ENCODE measurements at regions not wholly inside any gene's neighbourhood (a gene's known extent, or its start where the extent isn't known, plus 50 kb on each side); places are given as distances from the start of the nearest gene placed in this dataset.
"Not testable (repeated sequence)": the region's sequence is repeated elsewhere in the genome, so short reads cannot be mapped to it uniquely, and the experiment has no call there.

GRCh38 chr2:52034706-52035105 is 1002.8 kb upstream of the NRXN1 start:
- DNase-seq (ENCODE audit: extremely low read depth in 1 of 11, low read depth in 9 of 11, low spot score in 4 of 11), result no peak

- no peak for DNase-seq (ENCODE audit: extremely low read depth in 1 of 11, low read depth in 9 of 11, low spot score in 4 of 11)
Observed at GRCh38 chr2:52022006-52022405, 990.1 kb upstream of the NRXN1 start.

- no peak for DNase-seq (ENCODE audit: extremely low read depth in 1 of 11, low read depth in 9 of 11, low spot score in 4 of 11)
Observed at GRCh38 chr2:52017646-52018235, 985.8 kb upstream of the NRXN1 start.

- DNase-seq (ENCODE audit: extremely low read depth in 1 of 11, low read depth in 9 of 11, low spot score in 4 of 11), result not testable (repeated sequence)
Observed at GRCh38 chr2:52006821-52007366, 975.0 kb upstream of the NRXN1 start.

DNA sequence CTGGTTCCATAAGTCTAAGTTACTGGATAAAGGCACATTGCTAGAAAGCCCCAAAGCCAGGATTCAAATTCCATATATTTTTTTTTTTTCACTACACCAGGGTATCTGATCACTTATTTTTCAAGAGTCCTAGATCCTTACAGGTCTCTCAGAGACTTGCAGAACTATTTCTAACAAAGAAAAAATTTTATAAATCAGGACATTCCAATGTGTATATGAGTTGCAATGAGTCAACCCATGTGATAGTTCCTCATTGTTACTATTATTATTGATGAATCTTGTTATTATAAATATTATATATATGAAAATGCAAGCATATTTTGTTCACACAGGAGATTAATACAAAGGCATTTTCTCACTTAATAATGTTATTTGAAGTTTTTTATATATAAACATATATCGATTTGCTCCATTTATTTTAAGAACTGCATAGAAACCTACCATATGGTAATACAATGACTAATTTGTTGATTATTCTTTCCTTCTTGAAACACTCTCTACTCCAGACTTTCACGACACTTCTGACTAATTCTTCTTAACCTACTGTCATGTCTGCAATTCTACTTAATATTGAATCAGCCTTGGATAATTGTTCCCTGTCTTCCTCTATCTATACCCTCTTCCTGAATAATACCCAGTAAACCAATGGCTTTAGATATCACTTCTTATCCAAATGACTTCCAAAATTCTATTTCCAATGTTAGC is 968.4 kb upstream of the NRXN1 start:
- no peak for DNase-seq (ENCODE audit: extremely low read depth in 1 of 11, low read depth in 9 of 11, low spot score in 4 of 11)

- no peak for DNase-seq (ENCODE audit: extremely low read depth in 1 of 11, low read depth in 9 of 11, low spot score in 4 of 11)
Observed at GRCh38 chr2:51998890-51999289, 967.0 kb upstream of the NRXN1 start.

GRCh38 chr2:51997571-51997970 is 965.6 kb upstream of the NRXN1 start:
- DNase-seq (ENCODE audit: extremely low read depth in 1 of 11, low read depth in 9 of 11, low spot score in 4 of 11), result no peak

GRCh38 chr2:51995293-51995692 is 963.4 kb upstream of the NRXN1 start:
- no peak for DNase-seq (ENCODE audit: extremely low read depth in 1 of 11, low read depth in 9 of 11, low spot score in 4 of 11)

- DNase-seq (ENCODE audit: extremely low read depth in 1 of 11, low read depth in 9 of 11, low spot score in 4 of 11), result no peak
Observed at GRCh38 chr2:51994123-51994763, 962.3 kb upstream of the NRXN1 start.

- DNase-seq (ENCODE audit: extremely low read depth in 1 of 11, low read depth in 9 of 11, low spot score in 4 of 11), result no peak
Observed at GRCh38 chr2:51990684-51991083, 958.8 kb upstream of the NRXN1 start.

- no peak for DNase-seq (ENCODE audit: extremely low read depth in 1 of 11, low read depth in 9 of 11, low spot score in 4 of 11)
Observed at GRCh38 chr2:51986101-51986500, 954.2 kb upstream of the NRXN1 start.

DNA sequence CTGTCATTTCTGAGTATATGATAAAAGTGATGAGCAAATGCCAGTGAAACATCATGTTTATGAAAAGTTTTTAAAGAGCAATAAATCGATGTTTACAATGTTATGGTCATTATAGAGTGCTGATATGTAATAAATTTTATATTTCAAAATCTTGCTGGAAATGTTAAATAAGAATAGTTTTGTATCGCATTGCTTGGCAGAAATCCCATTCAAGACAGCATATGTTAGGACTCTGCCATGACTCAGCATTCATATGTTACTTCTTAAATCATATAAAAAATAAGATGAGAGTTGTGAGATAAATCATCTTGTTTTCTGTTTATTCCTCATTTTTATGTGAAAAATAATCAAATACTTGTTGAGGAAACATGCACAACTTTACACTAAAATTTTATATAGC is 949.9 kb upstream of the NRXN1 start:
- no peak for DNase-seq (ENCODE audit: extremely low read depth in 1 of 11, low read depth in 9 of 11, low spot score in 4 of 11)

DNA sequence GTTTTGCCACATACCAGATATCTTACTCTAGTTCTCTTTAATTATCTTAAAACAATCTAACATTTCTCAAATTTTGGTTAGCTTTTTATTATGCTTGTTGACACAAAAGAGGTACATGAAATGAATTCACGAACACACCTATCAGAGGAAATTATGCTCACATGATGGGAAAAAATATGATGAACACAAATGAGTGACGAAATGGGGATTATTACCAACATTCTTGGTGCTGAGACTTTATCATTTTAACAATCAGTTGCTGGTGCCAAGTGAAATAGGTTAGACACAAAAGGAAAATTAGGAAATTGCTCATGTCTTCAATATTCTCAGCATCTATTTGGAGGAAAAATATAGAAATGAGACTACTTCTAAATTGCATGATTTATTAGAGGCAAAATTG is 944.7 kb upstream of the NRXN1 start:
- DNase-seq (ENCODE audit: extremely low read depth in 1 of 11, low read depth in 9 of 11, low spot score in 4 of 11), result no peak

DNA sequence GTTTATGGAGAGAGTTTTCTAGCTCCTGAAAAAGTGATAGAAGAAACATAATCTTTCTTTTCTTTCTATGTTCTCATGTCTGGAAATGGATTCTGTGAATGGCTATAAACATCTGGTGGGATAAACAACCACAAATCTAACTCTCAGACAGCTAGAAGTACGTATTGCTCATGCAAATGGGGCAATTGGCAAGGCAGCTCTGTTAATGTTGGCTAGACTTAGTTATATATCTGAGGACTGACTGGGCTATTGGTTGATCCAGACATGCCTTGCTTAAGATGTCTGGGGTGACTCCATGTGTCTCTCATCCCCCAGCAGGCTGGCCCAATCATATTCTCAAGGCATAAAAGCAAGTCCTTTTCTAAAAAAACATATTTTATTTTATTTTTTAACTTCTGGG is 939.2 kb upstream of the NRXN1 start:
- no peak for DNase-seq (ENCODE audit: extremely low read depth in 1 of 11, low read depth in 9 of 11, low spot score in 4 of 11)

- DNase-seq (ENCODE audit: extremely low read depth in 1 of 11, low read depth in 9 of 11, low spot score in 4 of 11), result no peak
Observed at GRCh38 chr2:51969347-51969746, 937.4 kb upstream of the NRXN1 start.

- DNase-seq (ENCODE audit: extremely low read depth in 1 of 11, low read depth in 9 of 11, low spot score in 4 of 11), result no peak
Observed at GRCh38 chr2:51960841-51961335, 929.0 kb upstream of the NRXN1 start.

GRCh38 chr2:51960281-51960680 is 928.3 kb upstream of the NRXN1 start:
- DNase-seq (ENCODE audit: extremely low read depth in 1 of 11, low read depth in 9 of 11, low spot score in 4 of 11), result no peak

GRCh38 chr2:51959696-51960095 is 927.8 kb upstream of the NRXN1 start:
- no peak for DNase-seq (ENCODE audit: extremely low read depth in 1 of 11, low read depth in 9 of 11, low spot score in 4 of 11)

DNA sequence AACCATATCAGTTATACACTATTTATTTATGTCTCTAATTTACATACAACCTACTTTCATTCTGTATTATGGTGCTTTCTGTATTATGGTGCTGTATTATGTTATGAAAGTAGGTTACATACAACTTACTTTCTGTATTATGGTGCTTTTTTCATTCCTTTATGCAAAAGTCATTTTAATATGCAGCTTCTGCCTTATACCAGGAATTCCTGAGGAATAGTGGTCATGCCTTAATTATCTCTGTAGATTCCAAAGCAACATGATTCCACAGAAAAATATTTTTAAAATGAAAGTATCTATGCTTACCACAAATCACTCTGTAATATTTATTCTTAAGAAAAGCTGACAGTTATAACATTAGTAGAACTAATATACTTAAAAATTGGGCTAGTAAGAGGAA is 922.0 kb upstream of the NRXN1 start:
- no peak for DNase-seq (ENCODE audit: extremely low read depth in 1 of 11, low read depth in 9 of 11, low spot score in 4 of 11)

GRCh38 chr2:51921076-51921475 is 889.1 kb upstream of the NRXN1 start:
- DNase-seq (ENCODE audit: extremely low read depth in 1 of 11, low read depth in 9 of 11, low spot score in 4 of 11), result no peak

All from renal cortex interstitium (tissue), 11 donors.